Fibroblast of mammary gland (primary cell): ENCODE measurements at regions not wholly inside any gene's neighbourhood (a gene's known extent, or its start where the extent isn't known, plus 50 kb on each side); places are given as distances from the start of the nearest gene placed in this dataset.

ENCODE experiments used
- DNase-seq: peaks from one replicate; pipeline ENCODE4 v3.0.0-alpha.2; 2010; ENCODE audit warnings: low read depth
- H3K4me3 ChIP-seq: 2 replicates; pipeline ENCODE4 v1.5.1; 2011; ENCODE audit warnings: low read depth, mild to moderate bottlenecking, low read length, moderate library complexity; ENCODE audit not compliant: control insufficient read depth
- TF ChIP-seq, protein P1 (sequence below): conservative IDR thresholded peaks from 2 replicates; pipeline ENCODE4 v1.5.1; 2011; ENCODE audit warnings: low read depth, low read length, inconsistent platforms; ENCODE audit not compliant: control insufficient read depth, insufficient read depth

DNA sequence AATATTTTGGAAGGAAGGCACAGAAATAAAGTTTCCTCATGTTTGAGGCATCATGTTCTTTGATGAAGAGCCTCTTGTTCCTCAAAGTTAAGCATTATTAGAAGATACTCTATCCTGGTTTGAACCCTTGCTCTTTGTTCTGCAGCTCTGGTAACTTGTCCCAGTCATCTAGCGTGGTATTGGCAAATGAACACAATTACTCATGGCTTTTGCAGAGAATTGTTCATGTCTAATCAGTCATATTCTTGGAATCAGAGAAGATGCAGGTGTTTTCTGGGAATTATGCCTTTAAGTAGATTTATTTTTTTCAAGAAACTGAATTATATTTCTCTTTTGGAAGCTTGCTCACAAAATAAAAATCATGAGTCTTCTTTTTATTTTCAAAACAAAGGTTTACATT lies 52.9 kb upstream of the HPGDS start:
- DNase-seq: peak; percentile 35
- H3K4me3 ChIP-seq: no peak overlapping the region
- TF ChIP-seq, protein P1, sequence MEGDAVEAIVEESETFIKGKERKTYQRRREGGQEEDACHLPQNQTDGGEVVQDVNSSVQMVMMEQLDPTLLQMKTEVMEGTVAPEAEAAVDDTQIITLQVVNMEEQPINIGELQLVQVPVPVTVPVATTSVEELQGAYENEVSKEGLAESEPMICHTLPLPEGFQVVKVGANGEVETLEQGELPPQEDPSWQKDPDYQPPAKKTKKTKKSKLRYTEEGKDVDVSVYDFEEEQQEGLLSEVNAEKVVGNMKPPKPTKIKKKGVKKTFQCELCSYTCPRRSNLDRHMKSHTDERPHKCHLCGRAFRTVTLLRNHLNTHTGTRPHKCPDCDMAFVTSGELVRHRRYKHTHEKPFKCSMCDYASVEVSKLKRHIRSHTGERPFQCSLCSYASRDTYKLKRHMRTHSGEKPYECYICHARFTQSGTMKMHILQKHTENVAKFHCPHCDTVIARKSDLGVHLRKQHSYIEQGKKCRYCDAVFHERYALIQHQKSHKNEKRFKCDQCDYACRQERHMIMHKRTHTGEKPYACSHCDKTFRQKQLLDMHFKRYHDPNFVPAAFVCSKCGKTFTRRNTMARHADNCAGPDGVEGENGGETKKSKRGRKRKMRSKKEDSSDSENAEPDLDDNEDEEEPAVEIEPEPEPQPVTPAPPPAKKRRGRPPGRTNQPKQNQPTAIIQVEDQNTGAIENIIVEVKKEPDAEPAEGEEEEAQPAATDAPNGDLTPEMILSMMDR: no peak

DNA sequence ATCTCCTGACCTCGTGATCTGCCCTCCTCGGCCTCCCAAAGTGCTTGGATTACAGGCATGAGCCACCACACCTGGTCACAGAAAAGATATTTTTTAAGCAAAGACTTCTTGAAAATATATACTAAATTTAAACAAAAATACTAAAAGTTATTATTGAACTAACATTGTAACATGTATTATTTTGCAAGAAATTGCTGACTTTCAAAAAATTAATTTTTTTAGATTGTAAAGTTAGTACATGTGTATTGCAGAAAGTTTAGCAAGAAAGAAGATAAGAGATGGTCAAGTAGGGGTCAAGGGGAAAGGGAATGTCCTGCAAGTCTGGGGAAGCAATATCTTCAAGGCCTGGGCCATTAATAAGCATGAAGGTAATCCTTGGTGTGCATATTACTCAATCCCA lies 54.3 kb upstream of the HPGDS start:
- H3K4me3 ChIP-seq: no peak overlapping the region
- TF ChIP-seq, protein P1: no peak
- no peak for DNase-seq

DNA sequence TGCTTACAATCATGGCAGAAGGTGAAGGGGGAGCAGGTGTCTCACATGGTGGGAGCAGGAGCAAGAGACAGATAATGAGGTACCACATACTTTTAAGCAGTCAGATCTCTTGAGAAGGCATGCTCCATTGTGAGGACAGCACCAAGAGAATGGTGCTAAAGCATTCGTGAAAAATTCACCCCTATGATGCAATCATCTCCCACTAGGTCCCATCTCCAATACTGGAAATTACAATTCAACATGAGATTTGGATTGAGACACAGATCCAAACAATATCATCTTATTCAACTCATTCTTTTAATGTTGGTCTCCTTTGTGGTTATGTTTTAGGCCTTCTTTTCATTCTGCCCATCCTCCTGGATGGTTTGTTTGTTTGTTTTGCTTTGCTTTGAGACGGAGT lies 54.1 kb upstream of the PDLIM5 start:
- TF ChIP-seq, protein P1: no peak
- DNase-seq: no peak
- H3K4me3 ChIP-seq: no peak overlapping the region

DNA sequence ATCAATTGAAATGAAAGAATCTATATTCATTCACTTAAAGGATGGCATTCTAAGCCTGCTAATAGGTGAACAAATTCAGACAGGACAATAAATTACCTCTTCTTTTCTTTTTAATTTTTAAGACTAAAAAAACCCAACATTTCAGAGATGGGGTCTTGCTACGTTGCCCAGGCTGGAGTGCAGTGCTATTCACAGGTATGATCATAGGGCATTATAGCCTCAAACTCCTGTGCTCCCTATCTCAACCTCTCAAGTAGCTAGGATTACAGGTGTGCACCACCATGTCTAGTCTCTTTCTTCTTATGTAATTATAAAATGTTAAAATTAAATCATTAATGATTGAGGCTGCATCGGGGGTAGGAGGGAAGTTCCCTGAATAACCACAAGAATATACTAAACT lies 52.5 kb upstream of the PDLIM5 start:
- no peak for DNase-seq
- TF ChIP-seq, protein P1: no peak
- no peak overlapping the region for H3K4me3 ChIP-seq

DNA sequence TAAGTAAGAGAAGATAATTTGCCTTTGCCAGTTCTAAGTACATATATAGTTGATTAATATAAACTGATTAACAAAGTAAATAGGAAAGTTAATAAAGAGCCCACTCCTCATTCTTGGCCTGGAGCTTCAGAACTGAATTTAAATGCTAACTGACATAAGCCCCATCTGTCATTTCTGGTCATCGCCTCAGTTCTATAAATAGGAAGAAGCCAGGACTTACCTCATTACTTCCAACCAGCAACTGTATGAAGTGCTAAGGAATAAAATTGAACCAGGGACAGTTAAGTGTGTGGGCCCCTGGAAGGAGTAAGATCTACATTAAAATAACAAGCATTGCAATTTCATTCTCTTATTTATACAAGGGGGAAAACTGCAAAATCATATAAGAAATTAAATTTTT lies 52.0 kb upstream of the PDLIM5 start:
- TF ChIP-seq, protein P1: no peak
- no peak overlapping the region for H3K4me3 ChIP-seq
- no peak for DNase-seq

DNA sequence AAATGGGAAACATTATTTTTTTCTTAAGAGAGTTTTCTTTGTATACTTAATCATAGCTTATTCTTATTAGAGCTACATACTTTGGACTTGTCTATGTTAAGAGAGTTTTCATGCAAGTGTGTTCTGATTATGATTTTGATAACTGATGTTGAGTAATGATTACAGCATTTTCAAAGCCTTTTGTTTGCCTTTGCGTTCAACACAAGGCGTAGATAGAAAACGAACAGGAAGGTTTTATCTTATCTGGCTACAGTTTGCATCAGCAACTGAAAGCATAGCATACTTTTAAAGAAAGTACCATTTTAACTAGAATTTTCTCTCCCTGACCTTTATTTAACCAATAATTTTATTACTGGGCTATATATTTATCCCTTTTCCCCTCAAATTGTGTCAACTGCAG lies 51.6 kb upstream of the PDLIM5 start:
- no peak for DNase-seq
- no peak overlapping the region for H3K4me3 ChIP-seq
- TF ChIP-seq, protein P1: no peak
